Fibroblast of the aortic adventitia (primary cell): ENCODE measurements at regions not wholly inside any gene's neighbourhood (a gene's known extent, or its start where the extent isn't known, plus 50 kb on each side); places are given as distances from the start of the nearest gene placed in this dataset.
A peak's percentile ranks its signal among the peaks of the same experiment; 100 is the strongest.

Source experiments
- DNase-seq: peaks from one replicate; pipeline ENCODE4 v3.0.0-alpha.2; 2010; ENCODE audit warnings: low read depth
- H3K4me3 ChIP-seq: 2 replicates; pipeline ENCODE4 v1.5.1; 2011; ENCODE audit warnings: low read depth, mild to moderate bottlenecking, control low read depth, low read length, moderate library complexity
- CTCF ChIP-seq: IDR thresholded peaks from 2 replicates; pipeline ENCODE4 v1.5.1; 2011; ENCODE audit warnings: mild to moderate bottlenecking, low read length, control low read depth, inconsistent platforms; ENCODE audit not compliant: insufficient read depth

- no peak for DNase-seq
- TF ChIP-seq CTCF = no peak
Measured at GRCh38 chr13:106155411-106155810, 380.1 kb downstream of the EFNB2 start.

GRCh38 chr13:106153876-106154275 lies 381.6 kb downstream of the EFNB2 start:
- TF ChIP-seq CTCF = no peak
- DNase-seq = no peak
- no peak overlapping the region for H3K4me3 ChIP-seq

More at GRCh38 chr13:106155411-106155810, 380.1 kb downstream of the EFNB2 start:
- H3K4me3 ChIP-seq = no peak overlapping the region

GRCh38 chr13:106153041-106153440 lies 382.4 kb downstream of the EFNB2 start:
- DNase-seq = no peak
- TF ChIP-seq CTCF = no peak
- H3K4me3 ChIP-seq = no peak overlapping the region

- DNase-seq = no peak
- no peak for TF ChIP-seq CTCF
Measured at GRCh38 chr13:106152047-106152446, 383.4 kb downstream of the EFNB2 start.

GRCh38 chr13:106151056-106151699 lies 384.3 kb downstream of the EFNB2 start:
- TF ChIP-seq CTCF = no peak
- H3K4me3 ChIP-seq = no peak overlapping the region
- DNase-seq = peak; percentile 93

More at GRCh38 chr13:106152047-106152446, 383.4 kb downstream of the EFNB2 start:
- no peak overlapping the region for H3K4me3 ChIP-seq

GRCh38 chr13:106145997-106146864 lies 389.2 kb downstream of the EFNB2 start:
- DNase-seq = no peak
- no peak for TF ChIP-seq CTCF
- H3K4me3 ChIP-seq = no peak overlapping the region
